GM12872 (cell line): ENCODE measurements at regions not wholly inside any gene's neighbourhood (a gene's known extent, or its start where the extent isn't known, plus 50 kb on each side); places are given as distances from the start of the nearest gene placed in this dataset.

Experiments
- TF ChIP-seq, protein P1 (sequence below): IDR thresholded peaks from 3 replicates; pipeline ENCODE4 v1.5.1; 2011; ENCODE audit warnings: low read depth, mild to moderate bottlenecking, low read length, moderate library complexity; ENCODE audit not compliant: insufficient read depth

DNA sequence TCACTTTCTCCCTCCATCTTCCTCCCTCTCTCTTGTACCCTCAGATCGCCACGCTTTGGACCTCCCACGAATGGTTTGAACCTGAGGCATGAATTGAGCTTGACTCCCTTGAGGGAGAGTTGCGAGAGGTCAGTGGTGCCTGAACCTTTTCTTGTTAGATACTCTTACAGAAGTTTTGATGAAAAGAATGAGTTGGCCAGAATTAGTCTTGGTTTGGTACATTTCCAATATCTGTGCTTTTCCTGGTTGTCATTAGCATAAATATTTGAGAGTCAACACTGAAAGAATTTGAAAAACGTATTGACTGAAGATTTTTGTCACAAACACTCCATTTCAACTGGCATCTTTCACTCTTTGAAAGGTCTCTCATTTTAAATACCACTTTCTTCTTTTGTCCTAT is 510.6 kb upstream of the DIPK2B start:
- TF ChIP-seq, protein P1, sequence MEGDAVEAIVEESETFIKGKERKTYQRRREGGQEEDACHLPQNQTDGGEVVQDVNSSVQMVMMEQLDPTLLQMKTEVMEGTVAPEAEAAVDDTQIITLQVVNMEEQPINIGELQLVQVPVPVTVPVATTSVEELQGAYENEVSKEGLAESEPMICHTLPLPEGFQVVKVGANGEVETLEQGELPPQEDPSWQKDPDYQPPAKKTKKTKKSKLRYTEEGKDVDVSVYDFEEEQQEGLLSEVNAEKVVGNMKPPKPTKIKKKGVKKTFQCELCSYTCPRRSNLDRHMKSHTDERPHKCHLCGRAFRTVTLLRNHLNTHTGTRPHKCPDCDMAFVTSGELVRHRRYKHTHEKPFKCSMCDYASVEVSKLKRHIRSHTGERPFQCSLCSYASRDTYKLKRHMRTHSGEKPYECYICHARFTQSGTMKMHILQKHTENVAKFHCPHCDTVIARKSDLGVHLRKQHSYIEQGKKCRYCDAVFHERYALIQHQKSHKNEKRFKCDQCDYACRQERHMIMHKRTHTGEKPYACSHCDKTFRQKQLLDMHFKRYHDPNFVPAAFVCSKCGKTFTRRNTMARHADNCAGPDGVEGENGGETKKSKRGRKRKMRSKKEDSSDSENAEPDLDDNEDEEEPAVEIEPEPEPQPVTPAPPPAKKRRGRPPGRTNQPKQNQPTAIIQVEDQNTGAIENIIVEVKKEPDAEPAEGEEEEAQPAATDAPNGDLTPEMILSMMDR = no peak

DNA sequence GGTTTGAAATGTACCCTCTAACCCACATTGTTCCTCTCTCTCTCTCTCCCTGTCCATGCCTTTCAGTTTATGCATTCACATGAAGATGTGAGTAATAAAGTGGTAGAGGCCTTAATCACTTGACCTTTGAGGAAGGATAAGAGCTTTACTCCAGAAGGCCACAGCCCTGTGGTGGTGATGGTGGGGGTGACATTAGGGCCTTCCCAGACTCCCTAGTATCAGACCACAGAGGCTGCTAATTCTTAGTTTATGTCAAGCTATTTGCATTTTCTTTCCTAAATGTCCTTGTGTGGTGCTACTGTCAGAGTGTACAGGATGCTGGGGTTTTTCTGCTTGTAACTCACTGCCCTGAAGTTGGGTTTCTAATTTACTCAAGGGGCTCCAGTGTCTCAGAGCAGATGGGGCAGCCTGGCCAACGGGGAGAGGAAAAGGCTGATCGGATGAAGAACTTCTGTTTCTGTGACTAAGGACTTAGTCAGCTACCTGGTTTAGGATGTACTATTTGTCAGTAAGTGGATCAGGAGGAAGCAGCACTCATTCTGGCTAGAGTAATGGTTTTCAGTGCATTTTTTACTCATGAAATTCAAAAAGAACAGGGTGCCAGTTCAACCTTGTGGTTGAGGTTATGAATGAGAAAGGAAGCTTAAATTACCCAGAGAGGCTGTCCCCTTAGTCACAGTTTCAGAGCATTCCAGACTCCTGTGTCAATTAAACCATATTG is 509.6 kb upstream of the DIPK2B start:
- TF ChIP-seq, protein P1 = no peak

DNA sequence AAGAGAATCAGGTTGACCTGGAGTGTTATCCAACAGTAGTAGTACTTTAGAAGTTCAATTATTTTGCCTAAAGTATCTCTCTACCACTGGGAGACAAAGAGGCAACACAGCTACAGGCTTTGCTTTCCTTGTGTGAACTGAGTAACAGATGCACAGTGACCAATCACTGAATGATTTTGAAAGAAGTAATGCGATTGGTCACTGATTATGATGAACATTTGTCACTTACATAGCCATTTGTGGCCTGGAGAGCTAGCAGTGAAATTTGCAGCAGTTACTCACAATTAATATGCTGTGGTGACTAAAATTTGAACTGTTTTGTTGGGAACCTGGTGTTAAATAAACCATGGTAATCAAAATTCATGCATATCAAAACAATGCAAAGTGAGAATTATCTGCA is 508.7 kb upstream of the DIPK2B start:
- TF ChIP-seq, protein P1 = no peak

DNA sequence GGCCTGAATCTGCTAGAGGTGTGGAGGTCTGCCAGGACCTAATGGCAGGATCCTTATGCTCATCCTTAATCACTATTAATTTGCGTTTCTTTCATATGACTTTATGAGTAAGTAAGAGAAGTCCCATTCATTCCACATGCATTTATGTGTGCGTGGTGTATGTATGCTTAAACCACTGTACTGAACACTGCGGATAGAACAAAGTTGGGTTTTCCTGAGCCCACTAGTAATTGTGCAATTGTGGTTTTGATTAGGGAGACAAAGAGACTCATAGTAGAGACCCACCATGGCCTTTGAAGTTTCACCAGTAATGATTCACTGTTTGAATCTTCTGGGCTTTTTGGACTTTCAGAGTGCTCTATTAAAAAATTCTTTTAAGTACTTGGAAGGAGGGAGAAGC is 498.5 kb upstream of the DIPK2B start:
- TF ChIP-seq, protein P1 = no peak

DNA sequence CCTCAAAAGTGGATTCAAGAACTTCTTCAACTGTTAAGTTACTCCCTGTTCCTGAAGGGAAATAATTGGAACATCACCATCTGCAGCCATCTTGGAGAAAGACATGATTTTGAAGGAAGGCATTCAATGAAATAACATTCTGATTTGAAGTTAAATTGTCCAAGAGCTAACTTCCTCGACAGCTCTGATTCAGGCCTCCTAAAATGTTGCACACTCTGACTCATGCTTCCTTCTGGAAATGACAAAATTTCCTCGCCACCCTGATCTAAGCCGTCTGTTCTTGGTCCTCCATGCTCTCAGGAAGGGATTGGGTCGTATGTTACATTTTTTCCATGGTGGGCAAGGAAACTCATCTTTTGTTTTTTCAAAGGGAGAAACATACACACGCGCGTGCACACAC is 496.9 kb upstream of the DIPK2B start:
- TF ChIP-seq, protein P1 = no peak

DNA sequence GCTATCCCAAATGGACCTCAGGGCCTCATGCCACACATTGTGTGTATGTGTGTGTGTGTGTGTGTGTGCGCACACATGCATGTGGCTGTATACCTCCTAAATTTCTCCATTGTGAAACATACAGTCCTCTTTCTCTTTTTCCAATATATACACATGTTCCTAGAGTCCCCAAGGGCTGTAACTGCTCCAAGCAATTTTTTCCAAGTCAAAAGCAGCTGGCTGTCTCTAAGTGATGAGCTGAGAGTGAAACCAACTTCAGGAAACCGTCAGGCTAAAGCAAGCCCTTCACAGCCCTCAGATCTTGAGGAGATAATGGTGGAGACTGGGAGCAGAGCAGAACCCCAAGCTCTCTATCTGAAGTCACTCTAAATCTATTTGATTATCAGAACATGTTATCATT is 496.1 kb upstream of the DIPK2B start:
- TF ChIP-seq, protein P1 = no peak

DNA sequence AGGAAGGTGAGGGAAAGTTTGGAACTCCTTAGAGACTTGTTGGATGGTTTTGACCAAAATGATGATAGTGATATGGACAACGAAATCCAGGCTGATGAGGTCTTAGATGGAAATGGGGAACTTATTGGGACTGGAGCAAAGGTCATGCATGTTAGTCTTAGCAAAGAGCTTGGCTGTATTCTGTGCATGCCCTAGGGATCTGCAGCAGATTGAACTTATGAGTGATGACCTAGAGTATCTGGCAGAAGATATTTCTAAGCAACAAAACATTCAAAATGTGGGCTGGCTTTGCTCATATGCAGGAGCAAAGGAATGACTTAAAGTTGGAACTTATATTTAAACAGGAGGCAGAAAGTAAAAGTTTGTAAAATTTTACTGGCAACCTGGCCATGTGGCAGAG is 489.3 kb upstream of the DIPK2B start:
- TF ChIP-seq, protein P1 = no peak

DNA sequence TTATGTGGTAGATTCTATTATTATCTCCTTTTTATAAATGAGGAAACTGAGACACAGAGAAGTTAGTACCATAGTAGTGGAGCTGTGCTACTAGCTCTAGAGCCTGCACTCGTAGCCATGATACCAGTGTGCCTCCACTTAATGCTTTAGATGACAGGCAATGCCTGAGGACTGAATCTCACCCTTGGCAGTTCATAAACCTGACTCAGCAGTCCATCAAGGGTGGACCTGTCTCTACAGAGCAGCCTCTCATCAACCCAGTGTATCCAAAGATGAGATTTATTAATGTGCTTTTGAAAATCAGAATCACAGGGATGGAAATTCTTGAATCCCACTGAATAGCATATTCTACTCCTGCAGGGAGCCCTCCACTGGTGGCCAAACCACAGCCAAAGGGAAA is 483.2 kb upstream of the DIPK2B start:
- TF ChIP-seq, protein P1 = no peak
